Hematopoietic multipotent progenitor cell (in vitro differentiated cells): ENCODE measurements at regions not wholly inside any gene's neighbourhood (a gene's known extent, or its start where the extent isn't known, plus 50 kb on each side); places are given as distances from the start of the nearest gene placed in this dataset.
"Not testable (repeated sequence)": the region's sequence is repeated elsewhere in the genome, so short reads cannot be mapped to it uniquely, and the experiment has no call there.

Source experiments
- DNase-seq, 3 donors: peaks; one replicate each; pipeline ENCODE4 v3.0.0-alpha.2; 2011 to 2015; ENCODE audit warnings: low read depth in 2 of 3, low spot score in 2 of 3

DNA sequence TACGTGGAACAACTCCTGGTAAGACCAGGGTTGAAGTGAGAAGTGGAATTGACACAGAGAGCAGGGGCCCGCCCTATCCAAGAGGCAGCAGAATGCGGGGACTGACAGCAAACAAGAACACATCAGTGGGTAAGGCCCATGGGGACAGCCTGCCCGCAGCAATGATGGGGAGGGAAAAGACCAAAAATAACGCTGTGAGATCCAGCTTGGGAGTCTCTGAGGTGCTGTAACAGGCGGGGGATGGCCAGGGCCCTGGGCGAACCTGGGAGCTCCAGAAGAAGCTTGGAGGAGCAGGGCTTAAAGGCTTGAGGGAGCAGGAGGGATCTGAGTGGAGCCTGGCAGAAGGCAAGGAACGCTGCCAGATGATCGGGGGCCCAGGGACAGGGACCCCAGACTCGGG lies 173.4 kb downstream of the TMEM200C start:
- no peak for DNase-seq

DNA sequence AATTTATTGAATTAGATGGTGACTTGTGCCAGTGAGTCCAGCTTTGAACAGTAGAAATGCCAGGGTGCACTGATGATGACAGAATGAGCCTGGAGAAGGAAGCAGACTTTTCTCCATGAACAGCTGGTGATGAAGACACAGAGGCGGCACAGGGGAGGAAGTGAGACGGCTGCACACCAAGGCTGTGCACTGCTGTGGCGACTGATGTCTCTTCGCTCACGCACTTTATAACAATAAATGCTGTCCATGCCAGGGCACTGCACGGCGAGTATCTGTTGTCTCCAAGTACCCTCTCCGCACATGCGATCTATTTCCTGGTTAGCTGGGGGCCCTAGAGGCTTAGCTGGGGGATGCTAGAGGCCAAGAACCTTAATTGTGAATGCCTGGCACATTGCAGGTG lies 175.2 kb downstream of the TMEM200C start:
- no peak for DNase-seq

DNA sequence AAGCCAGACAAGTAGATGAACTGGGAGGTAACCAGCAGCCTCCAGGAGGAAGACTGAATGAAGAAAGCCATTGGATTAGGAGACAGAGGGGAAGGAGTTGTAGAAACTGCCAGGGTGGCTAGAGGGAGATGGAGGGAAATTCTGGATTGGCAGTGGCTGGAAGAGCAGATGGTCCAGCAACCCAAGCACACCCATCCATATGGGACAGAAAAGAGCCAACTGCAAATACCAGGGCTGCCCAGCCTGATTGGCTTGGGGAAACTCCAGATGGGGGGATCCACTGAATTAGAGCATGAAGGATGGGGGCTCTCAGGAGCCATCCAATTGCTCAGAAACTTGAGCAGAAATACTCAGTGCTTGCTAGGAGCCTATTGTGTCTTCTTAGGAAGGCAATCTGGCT lies 173.5 kb upstream of the EPB41L3 start:
- DNase-seq, result no peak

DNA sequence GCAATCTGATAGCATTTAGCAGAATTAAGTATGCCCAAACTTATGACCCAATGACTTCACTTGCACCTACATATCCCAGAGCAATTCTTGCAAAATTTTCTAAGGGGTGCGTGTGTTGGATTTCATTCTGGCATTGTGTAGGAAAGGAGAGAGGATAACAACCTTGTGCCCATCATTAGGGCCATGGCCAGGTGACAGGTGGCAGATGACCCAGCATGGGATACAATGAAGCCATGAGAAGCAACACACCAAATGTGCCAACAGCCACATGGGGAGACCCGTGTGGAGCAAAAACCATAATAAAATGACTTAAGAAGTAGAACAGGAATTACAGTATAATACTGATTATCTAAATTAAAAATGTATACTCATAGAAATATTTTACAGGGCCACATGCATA lies 166.9 kb upstream of the EPB41L3 start:
- no peak for DNase-seq

DNA sequence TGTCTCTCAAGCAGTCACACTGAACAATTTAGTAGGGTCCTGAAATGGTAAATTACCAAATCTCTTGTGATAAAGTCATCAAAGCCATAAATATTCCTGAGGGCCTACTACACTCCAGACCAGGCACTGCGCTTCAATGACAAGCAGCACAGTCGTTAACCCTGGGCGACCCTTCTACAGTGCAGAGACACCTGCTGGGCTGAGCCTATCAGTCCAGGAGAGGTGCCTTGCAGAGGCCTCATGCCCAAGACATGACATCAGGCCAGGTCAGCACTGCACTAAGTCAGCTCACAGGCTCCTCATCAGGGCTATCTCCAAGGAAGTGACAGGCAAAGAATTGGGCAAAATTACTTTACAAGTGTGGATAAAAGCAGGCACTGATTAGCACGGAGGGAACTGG lies 166.4 kb upstream of the EPB41L3 start:
- no peak for DNase-seq

DNA sequence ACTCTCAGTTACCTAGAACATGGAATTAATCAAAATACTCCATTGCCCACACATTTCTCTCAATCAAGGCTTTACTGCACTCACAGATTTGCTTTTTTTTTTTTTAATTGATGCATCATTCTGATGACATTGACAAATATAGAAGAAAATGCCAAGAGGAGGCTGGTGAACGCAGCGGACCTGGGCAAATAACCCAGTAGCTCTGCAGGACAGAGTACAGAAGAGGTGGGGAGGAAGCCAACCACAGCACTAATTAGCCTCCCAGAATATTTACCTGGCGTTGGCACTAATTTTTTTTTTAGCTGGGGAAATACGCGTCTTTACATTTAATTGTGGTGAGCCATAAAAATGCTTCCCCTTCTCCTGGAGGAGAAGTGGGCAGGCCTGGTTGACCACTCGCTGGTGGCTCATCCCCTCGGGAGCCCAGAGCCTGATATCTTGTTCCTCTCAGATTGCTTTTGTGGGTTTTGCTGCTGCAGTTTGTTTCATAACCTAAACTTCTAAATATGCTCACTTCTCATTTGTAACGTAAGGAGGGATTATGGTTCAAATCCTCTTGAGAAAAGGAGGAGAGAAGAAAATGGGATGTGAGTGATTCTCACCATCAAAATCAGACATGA lies 165.8 kb upstream of the EPB41L3 start:
- no peak for DNase-seq

DNA sequence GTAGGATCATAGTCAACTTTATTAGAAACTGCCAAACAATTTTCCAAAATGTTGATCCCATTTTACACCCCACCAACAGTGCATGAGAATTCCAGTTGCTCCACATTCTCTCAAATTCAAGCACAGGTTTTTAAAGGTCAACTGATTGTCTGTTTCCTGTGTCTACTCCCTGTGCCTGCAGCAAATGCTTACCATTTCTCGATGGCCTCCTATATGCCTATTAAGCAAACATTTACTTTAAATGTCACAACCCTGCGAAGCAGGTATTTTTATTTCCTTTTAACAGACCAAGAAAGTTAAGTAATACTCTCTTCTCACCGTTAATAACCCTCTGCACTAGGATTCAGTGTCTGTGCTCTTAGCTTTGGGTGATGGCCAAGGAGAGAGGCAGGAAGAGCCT lies 163.8 kb upstream of the EPB41L3 start:
- no peak for DNase-seq

DNA sequence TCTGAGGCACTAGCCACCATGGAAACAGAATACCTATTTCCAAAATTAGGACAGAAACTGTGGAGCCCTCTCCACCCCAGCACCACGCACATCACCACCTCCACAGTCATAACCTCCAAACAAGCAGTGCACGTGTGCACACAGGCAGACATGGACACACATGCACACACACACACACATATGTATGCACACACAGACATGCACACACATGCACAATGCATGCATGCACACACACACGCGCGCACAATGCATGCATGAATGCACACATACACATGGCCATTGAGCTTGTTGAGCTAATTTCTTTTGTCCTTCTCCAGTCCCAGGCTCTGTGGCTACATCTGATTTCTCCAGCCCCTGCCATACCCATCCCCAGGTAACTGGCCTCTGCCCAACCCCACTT lies 161.6 kb upstream of the EPB41L3 start:
- DNase-seq, result no peak

DNA sequence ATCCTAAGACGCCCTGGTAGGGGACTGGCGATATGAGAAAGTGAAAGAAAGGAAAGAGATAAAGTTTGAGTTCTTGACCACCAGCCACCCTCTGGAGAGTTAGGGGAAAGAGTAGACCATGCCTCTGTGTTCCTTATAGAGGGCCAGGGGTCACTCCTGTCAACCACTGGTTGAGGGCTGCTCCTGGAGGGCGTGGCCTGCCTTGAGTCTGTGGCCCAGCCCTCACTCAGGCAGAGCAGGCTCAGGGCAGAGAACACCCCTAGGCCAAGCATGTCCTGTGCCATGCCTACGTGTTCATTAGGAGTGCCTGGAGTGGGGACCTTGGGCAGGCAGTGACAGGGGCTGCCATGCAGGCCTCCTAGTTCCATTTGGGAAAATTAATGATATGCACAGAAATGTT lies 161.1 kb upstream of the EPB41L3 start:
- DNase-seq, result no peak

DNA sequence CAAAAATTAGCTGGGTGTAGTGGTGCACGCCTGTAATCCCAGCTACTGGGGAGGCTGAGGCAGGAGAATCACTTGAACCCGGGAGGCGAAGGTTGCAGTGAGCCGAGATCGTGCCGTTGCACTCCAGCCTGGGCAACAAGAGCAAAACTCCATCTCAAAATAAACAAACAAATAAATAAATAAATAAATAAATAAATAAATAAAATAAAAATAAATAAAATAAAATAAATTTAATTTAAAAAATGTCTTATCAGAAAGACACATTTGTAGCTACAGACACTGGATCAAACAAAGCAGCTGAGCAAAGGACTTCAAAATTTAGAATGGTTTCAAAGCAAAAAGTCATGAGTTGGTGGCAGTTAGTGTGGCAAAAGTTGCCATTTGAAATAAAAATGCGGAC lies 158.2 kb upstream of the EPB41L3 start:
- DNase-seq, result not testable (repeated sequence)

DNA sequence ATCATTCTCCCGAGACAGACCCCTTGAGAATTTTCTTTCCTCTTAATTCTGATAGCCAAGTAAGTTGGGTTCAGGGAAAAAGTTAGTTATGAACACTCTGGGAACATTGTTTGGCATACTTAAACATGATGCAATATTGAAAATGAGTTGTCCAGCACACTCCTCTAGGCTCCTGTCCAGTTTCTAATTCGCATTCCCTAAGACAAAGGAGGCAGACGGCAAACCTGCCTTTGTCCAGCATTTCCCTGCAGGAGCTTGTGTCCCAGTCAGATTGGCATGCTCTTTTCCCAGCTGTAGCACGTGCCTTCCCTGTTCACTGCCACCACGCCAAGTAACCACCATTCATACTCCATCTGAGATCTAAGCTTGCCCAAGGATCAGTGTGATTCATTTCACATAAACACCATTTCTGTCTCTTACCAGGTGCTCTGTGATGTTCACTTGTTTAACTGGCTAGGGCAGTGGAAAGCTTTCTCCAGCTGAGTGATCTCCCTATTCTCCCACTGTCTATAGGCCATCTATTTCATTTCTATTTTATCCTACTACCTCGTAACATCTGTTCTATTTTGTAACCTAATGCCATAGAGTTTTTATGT lies 150.0 kb upstream of the EPB41L3 start:
- DNase-seq, result no peak

DNA sequence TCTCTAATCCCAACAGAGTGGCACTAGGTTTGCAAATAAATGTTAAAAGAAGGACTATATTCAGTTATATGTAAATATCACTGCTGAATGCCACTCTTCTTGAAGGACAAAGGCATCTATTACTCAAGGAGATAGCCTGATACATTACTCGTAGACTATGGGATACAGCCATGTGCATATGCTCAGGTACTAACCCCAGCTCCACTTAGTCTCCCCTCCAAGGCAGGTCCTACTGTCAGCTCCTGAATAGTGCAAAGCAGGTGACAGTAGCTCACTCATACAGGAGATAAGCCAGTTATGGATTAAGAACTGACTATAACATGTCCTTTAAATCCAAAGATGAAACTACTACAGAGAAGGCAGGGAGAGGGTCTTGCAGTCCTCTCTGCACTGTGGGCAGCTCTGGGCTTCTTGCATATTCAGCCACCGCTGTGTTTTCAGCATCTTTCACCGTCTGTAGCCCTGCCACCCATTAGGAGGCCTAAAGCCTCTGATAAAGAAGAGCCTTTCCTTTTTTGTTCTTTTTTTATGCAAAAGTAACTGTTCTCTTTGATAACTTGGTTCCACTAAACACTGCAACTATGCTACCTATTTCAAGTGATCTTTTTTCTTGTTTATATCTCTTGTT lies 135.1 kb upstream of the EPB41L3 start:
- DNase-seq, result no peak

DNA sequence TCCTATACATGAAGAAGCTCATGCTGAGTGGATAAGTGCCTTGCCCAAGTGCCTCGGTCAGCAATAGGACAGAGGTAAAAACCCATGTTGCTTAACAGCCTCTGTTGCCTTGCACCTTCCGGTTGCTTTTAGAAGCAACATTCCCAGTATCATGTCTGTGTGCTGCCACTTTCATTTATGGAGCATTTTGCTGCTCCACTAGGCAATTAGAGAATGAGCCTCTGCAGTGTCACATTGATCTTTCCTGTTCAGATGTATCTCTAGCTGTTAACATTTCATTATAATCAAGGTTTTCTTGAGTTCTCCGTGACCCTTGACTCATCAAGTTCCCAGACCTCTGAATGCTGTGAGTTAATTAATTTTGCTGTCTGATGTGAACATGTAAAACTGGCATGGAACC lies 134.5 kb upstream of the EPB41L3 start:
- no peak for DNase-seq

DNA sequence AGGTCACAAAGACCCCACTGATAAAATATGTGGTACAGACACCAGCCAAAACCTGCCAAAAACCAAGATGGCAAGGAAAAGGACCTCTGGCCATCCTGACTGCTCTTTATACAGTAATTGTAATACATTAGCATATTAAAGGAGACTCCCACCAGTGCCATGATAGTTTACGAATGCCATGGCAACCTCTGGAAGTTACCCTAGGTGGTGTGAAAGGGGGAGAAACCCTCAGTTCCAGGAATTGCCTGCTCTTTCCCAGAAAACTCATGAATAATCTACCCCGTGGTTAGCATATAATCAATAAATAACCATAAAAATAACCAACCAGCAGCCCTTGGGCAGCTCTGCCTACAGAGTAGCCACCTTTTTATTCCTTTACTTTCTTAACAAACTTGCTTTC lies 129.8 kb upstream of the EPB41L3 start:
- no peak for DNase-seq

DNA sequence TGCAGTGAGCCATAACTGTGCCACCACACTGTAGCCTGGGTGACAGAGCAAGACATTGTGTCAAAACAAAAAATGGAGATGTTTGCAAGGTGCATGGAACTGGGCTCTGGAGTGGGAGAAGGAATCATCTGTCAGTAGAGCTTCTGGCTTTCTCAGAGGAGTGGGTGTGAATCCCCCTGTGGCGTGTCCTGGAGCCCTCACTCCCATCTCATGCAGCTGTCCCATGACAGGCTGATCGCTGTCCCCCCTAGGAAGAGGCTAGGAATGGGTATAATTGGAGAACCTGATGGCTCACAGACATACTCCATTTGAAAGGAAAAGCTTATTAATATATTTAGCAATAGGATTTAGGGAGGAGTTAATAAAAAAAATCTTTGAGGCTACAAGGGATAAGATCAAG lies 125.8 kb upstream of the EPB41L3 start:
- DNase-seq, result no peak

DNA sequence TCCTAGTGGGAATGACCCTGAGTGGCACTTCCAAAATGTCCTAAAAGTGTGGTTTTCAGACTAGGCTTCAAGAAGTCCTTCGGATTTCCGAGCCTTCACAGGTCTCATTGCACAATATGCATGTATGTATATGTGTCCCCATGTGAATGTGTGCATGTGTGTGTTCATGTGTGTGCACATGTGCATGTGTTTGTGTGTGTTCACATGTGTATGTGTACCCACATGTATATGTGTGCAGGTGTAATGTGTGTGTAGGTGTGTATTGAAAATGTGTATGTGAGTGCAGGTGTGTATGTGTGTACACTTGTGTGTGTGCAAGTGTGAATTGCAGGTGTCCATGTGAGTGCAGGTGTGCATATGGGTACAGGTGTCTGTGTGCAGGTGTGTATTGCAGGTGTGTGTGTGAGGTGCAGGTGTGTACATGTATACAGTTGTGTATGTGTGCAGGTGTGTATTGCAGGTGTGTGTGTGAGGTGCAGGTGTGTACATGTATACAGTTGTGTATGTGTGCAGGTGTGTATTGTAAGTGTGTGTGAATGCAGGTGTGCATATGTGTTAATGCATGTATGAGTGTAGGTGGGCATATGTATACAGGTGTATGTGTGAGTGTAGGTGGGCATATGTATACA lies 124.4 kb upstream of the EPB41L3 start:
- DNase-seq, result no peak

DNA sequence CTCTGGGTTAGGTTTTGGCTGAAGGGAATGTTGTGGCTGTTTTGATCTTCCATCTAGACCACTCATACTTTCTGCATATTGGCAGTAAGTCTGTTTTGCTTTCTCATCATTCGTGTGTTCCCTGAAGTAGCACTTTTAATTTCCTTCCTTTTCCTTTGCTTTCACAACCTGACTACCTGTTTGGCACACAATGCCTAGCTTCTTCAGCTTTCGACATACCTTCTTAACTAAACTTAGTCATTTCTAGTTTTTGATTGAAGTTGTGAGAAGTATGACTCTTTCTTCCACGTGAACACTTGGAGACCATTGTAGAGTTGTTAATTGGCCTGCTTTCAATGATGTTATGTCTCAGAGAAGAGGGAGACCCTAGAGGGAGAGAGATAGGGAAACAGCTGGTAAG lies 123.6 kb upstream of the EPB41L3 start:
- DNase-seq, result no peak

DNA sequence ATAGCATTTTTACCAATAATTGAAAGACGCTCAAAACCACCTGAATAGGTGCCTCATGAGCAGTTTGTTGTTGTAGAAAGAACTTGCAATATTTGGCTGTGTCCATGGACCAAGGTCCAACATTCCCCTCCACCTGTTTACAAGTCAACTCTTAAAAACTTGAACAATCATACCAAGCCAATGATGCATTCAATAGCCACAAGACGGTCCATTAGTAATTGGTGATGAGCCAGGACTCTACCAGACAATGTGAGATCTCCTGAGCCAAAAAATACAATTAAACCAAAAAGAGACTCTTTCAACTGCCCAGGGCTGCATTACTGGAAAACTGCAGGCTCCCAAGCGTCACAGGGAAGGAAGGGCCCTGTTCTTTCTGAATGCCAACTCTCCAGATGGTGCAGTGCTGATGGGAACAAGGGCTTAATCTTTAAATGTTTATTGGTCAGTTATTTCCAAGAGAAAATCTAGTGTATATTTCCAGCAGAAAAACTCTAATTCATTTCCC lies 118.8 kb upstream of the EPB41L3 start:
- DNase-seq, result no peak

DNA sequence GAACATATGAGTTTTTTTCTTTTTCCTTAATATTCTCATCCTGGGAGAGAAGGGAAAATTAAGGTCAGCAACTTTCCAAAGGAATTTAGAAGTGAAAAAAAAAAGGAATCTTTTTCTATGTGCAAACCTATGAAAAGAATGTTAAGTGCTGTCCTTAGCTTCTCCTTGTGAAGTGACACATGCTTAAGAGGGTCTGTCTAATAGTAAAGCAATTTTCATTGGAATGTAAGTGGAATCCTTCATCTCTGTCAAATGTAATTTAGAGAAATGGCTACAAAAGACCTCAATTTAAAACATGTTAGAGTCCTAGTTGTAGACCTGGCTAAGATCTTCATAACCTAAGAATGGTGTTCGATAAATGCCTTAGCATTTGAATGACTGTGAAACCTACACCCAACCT lies 117.4 kb upstream of the EPB41L3 start:
- no peak for DNase-seq

DNA sequence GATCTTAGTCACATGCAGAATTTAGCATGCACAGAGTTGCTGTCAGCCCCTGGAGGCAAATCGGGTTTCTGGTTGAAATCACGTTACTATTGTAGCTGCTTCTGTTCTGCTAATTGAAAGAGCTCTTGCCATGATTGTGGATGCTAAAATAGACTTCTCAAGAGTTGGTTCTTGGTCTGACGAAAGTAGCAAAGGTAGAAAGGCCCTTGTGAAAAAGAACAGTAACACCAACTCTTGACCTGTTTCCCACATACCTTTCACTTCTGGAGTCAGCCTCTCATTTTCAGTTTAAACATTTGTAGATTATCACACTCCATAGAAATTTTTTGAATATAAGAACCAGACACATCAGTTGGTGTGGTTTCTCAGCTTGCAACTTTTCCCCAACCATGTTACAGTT lies 110.0 kb upstream of the EPB41L3 start:
- DNase-seq, result no peak

DNA sequence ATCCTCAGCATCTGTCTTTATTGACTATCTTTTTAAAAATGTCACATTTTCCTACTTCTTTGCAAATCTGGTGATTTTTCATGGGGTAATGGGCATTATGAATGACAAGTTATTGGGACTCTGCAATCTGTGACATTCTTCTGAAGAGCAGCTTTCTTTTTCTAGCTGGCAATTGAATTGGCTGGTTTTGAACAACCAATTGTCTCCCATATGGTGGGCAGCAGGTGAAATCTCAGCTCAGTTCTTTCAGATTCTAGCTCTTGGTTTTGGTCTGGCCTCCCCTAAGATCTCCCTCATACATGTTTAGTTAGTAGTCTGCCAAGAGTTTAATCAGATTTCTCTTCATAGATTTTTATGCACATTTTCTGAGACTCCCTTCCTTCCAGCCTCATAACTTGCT lies 107.9 kb upstream of the EPB41L3 start:
- DNase-seq, result no peak

DNA sequence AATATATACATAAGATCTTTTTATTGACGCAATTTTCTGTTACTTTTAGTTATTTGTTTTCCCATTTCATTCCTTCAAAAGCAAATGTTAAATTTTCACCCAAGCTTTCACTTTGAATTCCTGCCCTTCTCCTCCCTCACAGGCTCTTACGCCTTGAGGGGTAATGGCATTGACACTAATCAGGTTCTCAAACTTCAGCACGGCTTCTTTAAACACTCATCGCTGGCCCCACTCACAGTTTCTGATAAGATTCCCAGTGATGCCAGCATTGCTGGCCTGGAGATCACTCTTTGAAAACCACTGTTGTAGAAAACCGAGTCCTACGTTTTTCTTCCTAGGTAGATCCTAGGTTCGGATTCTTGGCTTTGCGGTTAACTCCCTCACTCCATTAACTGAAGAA lies 105.6 kb upstream of the EPB41L3 start:
- no peak for DNase-seq
